ENCODE measurements at regions not wholly inside any gene's neighbourhood (a gene's known extent, or its start where the extent isn't known, plus 50 kb on each side); places are given as distances from the start of the nearest gene placed in this dataset.
A peak's percentile ranks its signal among the peaks of the same experiment; 100 is the strongest.
"Not testable (repeated sequence)": the region's sequence is repeated elsewhere in the genome, so short reads cannot be mapped to it uniquely, and the experiment has no call there.

DNA sequence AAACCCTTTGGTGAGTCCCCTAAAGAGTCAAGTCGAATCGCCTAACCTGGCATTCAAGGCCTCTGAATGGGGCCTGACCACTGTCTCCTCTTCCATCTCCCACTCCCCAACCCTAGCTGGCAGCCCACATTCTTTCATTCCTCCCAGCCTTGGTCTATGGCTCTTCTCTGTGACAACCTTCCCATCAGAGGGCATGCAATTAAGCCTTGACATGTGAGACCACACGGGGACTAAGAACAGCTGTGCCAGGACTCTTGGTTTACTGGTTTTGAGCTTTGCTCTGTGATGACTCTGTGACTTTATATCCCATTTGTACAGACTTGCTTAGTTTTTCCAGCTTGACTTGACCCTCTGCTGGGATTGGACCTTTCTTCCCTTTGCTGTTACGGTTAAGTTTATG lies 116.6 kb downstream of the BUB3 start:
- DNase-seq = no peak

DNA sequence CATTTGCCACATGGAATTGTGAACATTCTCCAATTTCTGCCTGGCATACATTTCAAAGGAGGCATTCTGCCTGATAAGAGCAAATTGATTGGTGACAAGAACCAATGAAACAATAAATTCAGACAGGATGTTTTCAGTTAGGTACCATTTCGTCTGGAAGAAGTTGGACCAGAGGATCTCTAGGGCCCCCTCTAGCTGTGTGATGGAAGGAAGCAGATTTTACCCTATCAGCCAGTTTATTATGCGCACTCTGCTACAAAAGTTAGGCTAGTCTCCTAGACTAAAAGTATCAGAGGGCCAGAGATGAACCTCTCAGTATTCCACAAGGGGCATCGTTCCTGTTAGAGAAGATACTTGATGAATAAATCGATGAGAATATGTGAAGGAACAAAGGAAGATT lies 118.0 kb downstream of the BUB3 start:
- DNase-seq = no peak

DNA sequence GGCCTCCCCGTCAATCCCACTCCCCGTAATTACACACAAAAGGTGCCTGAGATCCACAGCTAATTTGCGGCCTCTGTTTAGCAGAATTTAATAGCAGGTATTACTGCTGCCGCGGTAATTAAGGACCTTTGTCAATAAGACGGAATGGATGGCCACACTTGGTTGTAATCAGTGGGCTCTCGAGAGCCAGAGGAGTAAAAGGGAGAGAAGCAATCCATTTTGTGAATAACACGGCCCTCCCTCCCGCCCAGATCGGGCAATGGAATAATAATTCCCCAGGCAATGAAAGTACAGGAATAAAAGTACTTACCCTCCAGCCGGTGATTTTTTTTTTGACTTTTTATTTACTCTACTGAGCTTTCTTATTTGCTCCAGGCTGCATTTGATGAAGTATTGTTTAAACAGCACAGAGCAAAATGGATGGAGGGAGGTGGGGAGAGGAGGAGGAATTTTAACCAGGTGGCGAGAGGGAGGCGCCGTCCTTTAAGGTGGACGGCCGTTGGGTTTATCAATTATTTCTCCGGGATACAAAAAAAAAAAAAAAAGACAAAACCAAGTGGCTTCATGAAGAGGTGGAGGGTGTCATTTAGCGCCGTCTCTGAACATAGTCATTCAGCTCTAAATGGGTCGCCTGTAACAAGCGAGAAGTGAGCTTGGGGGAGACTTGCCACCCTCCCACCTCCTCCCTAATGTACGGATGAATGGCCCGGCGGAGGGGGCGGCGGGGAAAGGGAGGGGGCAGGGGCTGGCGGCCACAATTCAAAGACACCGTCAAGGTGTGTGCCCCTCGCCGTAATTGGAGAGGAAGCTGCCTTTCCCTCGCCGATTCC lies 120.3 kb downstream of the BUB3 start:
- DNase-seq = no peak

DNA sequence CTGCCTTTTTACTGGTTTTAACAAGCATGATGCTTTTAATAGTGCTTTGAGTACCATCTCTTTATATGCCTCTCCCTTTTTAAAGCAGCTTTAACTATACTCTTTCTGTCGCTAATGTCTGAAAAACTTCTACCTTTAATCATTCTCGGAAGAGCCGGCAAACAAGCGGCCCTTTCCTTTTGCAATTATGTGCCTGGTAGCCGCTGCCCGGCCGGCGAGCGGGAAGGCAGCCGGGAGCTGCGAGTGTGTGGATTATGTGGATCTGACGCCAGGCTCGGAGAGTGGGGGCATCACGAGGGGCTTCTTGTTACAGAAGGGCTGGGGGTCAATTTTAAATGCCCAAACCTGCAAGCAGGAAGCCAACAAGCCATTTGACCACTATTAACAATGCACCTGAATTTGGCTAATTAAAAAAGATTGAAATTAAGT lies 120.9 kb downstream of the BUB3 start:
- no peak for DNase-seq

DNA sequence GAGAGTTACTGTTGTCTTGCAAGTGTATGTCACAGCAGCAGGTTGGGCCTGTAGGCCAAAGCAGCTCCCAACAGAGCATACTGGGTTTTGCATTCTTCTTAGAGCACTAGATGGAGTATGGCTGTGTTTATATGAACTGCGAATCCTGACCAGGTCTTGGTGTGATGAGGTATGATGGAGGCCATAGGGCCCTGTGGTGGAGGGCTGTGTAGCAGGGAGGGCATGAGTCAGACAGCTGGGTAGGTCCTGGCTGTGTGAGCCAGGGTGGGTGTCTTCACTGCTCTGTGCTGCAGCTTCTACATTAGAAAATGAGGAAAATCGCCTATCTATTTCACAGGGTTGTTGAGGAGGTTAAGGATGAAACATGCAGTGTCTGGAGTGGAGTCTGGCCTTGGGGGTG lies 124.2 kb downstream of the BUB3 start:
- no peak for DNase-seq

DNA sequence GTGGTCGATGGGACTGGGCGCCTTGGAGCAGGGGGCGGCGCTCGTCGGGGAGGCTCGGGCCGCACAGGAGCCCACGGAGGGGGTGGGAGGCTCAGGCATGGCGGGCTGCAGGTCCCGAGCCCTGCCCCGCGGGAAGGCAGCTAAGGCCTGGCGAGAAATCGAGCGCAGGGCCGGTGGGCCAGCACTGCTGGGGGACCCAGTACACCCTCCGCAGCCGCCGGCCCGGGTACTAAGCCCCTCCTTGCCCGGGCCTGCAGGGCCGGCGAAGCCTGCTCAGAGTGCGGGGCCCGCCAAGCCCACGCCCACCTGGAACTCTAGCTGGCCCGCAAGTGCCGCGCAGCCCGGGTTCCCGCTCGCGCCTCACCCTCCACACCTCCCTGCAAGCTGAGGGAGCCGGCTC lies 129.2 kb downstream of the BUB3 start:
- not testable (repeated sequence) for DNase-seq

DNA sequence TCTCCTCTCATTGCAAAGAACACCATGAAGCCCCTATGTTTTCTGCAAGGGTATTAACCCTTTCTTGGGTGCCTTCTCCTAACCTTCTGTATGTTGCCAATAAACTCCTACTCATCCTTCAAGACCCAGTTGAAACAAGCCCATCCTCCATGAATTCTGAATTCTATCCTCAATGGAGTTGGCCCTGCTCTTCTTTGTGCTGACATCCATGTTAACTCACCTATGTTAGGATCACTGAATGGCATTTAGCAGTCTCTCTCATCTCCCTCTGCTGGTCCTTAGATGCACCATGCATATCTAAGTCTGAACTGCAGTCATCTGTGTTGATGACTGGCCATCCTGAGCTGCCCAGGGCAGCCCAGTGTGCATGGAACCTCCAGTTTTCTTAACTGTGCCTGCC lies 129.8 kb downstream of the BUB3 start:
- no peak for DNase-seq

DNA sequence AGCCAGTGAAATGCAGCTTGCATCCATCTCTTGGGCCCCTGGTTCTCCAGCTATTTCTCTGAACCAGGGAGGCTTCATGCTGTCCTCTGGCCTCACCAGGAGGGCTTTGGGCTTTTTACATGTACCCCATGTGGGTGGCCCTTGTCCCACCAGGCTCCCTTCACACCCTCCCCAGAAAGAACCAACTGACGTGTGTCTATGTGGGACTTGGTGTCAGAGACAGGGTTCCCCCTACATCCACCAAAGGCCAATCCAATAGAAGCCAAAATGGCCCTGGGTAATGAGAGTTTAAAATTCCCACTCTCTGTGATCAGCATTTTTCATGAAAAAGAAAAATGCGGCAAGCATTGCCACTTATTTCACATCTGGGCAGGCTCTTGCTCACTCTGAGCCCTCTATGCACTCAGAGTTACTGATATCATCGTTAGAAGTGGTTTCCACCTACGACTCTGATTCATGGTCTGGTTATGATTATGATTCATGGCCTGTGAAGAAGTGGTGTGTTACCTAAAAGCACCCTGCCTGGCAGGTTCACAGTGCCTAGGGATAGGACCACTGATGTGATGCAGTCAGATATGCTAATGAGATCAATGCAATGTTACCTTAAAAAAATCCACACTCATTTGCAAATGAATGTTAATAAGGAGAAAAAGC lies 133.5 kb downstream of the BUB3 start:
- DNase-seq = peak; percentile 83

DNA sequence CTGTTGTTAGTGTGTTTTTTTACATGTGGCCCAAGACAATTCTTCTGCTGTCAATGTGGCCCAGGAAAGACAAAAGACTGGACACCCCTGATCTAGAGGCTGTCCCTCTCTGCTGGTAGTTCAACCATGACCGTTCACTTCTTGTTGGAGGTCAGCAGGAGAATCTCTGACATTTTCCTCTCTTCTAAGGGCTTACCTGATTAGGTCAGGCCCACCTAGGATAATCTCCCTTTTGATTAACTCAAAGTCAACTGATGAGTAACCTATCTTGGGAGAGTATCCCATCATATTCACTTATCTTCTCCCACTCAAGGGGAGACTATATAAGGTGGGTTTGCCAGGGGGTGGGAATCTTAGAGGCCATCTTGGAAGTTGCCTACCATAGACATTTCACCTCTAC lies 135.2 kb downstream of the BUB3 start:
- no peak for DNase-seq

DNA sequence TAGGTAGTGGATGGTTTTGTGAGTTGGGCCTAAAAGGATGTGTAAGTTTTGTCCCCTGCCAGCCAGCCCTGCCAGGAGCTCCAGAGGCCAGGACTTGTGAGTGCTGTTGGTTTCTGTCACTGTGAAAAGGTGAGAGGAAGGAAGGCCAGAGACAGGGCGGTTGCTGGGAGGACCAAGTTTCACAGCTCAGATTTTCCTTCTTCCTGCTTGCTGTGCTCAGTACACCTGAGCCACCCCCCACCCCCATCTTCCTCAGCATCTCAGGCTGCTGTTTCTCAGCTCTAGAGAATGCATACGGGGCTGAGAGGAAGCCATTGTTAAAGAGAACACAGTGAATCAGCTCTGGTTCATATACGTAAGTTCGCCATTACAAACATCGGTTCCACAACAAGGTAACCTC lies 139.9 kb downstream of the BUB3 start:
- no peak for DNase-seq

DNA sequence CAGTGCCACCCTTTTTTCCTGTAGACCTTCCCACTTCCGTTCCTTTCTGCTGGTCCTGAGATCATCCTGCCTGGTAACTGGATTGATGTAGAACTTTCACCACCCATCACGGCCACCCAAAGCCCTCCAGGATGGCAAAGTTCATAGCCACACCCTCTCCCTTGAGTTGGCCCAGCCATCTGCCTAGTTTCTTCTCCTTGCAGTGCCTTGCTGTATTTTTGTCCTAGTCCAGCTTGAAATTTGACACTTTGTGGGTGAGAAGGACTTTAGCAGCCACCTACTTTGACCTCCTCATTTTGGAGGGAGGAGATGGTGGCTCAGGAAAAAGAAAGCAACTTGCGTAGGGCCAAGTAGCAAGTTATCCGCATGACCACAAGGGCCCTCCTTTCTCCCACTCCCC lies 140.7 kb downstream of the BUB3 start:
- no peak for DNase-seq

DNA sequence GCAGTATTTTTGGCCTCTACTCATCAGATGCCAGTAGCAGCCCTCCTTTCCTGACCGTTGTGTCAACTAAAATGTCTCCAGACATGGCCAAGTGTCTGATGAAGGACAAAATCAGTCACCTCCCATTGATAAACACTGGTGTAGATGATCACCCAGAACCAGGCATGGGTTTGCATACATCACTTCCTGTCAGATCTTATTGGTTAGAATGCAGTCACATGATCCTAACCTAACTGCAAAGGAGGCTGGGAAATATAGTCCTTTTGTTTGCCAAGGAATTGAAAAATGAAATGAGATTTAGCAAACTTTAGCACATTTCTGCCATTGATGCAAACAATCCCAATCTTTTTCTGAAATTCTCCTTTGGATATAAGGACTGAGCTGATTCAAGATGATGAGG lies 141.4 kb downstream of the BUB3 start:
- DNase-seq = no peak

DNA sequence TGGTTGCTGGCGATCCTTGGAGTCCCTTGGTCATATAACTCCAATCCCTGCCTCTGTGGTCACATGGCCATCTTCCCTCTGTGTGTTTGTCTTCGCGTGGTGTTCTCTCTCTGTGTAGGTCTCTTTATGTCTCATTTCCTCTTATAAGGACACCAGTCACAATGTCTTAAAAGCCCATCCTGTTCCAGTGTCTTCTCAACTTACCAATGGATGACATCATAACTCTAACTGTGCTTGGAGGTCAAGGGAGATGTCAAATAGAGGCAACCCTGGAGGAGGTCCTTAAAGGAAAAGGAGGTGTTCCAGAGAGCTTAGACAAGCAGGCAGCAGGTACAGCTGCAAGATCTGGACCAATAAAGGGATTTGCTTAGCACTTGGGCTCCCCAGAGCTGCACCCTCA lies 143.0 kb downstream of the BUB3 start:
- no peak for DNase-seq

DNA sequence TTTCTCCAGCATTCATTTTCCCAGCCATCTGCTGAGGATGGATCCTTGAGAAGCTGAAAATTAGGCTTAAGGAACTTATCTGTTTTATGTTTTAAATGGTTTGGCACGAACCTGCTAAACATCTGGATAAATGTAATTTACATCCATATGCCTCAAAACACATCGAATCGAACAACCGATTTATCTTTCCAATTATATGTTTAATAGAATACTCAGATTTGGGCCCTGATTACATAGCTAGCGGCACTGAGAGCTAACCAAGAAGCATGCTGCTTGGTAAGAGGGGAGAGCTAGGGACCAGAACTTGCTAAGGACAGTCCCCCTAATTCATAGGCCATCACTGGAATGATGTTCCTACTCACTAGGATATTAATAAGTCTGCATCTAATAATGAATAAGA lies 144.4 kb downstream of the BUB3 start:
- DNase-seq = no peak

DNA sequence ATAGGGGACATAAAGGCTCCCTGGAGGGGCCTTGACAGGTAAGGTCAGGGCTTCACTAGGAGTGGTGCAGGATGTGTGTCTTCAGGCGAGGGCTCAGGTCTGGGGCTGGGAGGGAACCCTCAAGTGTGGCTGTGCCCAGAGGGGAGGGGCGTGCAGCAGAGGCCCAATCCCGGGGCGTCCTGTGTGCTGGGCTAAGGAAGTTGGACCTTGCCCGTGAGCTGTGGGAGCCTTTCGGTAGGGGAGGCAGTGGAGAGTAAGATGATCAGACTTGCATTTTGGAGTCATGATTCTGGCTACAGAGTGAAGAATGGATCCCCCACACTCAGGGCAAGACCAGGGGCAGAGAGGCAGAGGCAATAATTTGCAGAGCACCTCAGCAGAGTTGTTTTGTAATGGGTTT lies 145.4 kb downstream of the BUB3 start:
- no peak for DNase-seq

DNA sequence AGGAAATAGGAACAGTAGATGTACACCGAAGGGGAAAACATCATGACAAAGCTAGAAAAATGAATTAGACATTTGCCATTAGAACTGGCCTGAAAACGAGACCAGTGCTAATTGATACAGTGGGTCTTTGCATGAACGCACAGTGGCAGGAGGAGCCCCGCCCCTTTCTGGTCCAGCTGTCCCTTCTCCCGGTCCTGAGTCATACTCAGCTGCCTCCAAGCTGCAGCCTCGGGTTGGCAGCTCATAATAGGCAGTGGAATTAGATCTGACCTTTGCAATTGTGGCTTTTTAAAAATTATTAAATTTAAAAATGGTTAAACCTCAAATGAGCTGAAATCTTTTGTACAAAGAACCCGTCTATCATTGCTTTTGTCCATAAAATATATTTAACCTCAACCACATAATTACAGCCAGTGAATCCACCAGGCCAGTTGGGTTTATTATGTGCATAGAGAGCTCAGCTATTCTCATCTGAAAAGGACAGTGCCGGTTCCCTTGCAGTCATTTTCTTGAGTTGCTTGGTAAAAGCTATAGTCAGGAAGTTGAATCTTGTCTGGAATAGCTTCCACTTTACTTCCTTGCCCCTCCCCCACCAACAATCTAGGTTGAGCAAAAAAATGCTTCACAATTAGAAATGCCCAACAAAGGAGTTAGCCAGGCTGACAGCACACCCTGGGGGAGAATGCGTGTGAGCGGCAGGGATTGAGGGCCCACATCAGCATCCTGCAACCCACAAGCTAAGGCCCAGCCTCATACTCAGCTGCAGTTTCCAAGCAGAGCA lies 147.1 kb downstream of the BUB3 start:
- DNase-seq = no peak

DNA sequence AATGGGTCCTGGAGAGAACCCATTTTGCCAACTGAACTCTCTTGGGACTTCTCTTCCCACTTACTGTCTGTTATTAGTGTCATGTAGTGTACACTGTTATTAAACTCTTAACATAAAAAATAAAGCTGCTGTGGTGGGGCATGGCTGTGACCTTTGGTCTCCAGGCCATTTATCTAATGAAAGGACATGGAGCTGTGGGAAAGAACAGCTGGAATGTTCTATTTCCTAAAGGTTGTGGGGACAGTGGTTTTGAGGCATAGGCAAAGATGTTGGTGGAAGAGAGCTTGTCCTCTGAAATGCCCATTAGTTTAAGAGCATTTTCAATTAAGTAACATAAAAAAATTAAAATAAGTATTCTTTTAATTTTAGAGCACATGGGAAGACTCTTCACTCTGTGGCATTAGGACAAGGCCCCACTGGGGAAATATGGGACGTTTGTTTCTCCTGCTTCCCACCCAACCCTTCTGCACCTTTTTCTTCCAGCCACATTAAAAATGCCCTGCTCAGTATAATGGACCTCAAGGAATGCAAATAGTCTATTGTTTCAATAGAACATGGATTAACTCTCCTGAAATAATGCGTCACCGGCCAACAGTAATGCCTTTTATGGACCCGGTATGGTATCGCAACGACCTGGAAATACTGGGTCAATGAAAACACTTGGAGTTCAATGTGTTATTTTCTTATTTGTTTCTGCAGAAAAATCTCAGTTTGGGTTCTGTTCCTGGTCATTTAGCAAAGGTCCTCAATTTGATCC lies 149.6 kb downstream of the BUB3 start:
- DNase-seq = no peak

DNA sequence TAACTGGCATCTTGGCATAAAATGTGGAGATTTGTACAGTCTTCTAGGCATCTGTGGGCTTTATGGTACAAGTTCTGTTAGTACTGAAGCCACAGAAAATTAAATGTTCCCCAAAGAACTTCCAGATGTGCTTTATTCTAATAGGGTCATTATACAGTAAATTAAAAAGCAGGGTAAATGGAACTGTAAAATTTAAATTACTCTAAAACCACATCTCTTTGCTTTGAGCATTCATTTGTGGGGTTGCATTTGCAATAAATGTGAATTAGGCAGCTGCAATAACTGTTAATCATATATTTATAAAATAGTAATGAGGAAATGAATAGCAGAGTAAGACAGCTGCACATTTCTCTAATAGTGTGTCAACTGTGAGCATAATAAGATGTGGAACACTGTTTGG lies 151.5 kb downstream of the BUB3 start:
- DNase-seq = no peak

DNA sequence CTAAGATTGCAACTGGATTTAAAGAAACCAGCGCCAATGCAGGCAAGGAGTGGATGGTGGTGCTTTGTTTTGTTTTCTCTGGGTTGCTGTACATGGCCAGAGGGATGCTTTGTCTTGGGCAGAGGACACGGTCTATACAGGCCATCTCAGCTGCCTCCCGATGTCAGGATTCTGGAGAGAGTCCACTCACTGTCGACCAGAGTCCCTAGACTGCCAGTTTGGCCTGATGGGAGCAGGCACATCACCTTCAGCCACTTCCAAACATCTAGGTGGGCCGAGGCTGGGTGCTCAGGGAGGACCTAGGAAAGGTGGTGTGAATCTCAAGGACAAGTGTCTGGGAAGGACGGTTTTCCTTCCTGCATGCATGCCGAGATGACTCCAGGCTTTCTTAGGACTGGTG lies 152.1 kb downstream of the BUB3 start:
- DNase-seq = no peak

DNA sequence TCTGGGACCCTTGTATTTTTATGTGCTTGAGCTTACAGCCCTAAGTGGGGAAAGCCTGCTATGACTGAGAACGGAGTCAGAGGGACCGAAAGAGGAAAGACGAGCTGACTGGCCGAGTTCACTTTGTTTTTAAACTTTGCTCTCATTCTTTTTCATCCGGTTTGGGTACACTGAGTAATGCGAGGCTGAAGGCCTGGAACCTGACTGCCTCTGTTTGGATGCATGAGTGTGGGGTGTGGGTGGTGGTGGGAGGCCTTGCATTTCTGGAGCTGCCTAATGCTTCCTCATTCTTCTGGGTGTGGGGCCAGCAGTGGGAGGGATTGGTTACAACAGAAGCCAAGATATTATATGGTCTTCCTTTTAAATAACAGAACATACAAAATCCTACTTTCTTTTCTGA lies 155.5 kb downstream of the BUB3 start:
- DNase-seq = no peak

DNA sequence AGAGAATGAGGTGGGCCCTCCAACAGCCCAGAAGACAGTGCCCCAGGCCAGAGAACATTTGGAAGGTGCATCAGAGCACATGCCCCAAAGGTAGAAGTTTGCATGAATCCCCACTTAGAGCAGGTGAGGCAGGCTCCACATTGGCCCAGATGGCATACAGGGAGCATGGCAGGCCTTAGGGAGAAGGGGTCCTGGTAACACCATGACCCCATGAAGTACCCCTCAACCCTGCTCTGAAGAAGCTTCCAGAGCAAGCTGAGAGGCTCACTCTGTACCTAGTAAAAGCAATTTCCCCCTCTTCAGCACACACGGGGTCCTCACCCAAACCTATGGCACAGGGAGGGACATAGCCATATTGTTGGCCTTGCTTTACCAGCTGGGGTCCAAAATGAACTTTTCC lies 162.6 kb downstream of the BUB3 start:
- DNase-seq = no peak

DNA sequence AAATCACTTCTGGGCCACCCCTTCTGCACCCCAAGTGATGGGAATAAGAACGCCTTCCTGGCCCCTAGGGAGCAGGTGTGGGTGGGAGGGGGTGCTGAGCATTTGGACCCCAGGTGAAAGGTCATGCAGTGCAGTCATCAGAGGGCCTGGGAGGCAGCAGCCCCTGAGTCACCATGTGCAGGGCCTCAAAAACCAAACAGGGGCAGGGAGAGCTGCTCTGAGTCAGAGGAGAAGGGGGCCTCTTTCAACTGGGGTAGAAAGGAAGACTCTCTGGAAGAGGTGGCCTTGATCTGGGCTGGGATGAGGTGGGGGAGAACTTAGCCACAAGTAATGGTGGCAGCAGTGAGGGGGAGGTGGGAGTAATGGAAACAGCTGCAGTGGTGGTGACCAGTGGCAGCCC lies 164.3 kb downstream of the BUB3 start:
- DNase-seq = no peak

DNA sequence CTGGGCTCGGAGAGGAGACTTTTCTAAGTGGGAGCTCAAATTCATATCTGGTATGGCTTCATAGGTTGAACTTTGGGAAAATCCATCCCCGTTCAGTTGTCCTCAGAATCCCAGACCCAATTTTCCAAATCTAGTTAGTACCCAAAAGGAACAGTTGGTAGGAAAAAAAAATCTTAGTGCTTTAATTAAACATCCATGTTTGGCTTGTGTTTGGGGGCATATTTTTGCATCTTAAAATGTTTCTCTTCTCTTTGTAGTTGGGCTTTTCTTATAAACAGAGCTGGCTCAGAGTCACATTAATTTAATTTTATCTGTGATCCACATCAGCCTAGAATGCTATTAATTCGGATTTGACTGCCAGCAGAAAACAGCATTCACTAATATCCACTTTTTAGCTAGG lies 165.9 kb downstream of the BUB3 start:
- no peak for DNase-seq

All from activated CD4-positive, alpha-beta T cell treated with anti-CD3 and anti-CD28 coated beads, Interleukin-2, amount 50 U/mL, for 16 hours (primary cell).